Neural cell (in vitro differentiated cells): ENCODE measurements at regions not wholly inside any gene's neighbourhood (a gene's known extent, or its start where the extent isn't known, plus 50 kb on each side); places are given as distances from the start of the nearest gene placed in this dataset.

Experiments used
- H2AFZ ChIP-seq: fragments of 200-600, 300-800 bp; sonication (generic), shearing (Covaris generic); 2 replicates; pipeline ENCODE4 v1.6.0; 2014; ENCODE audit warnings: low read depth, mild to moderate bottlenecking, antibody characterized with exemption, low read length, moderate library complexity
- H3F3A ChIP-seq: fragments of 200-600 bp; shearing (Covaris generic); 2 replicates; pipeline ENCODE4 v1.6.1; 2016; ENCODE audit warnings: mild to moderate bottlenecking, moderate library complexity, mixed read lengths, antibody characterized with exemption, low read length; ENCODE audit not compliant: insufficient read depth, poor library complexity, severe bottlenecking
- H3K27ac ChIP-seq: fragments of 200-600, 300-800 bp; sonication (generic), shearing (Covaris generic); 2 replicates; pipeline ENCODE4 v1.5.1; 2014; ENCODE audit warnings: mild to moderate bottlenecking, low read length, moderate library complexity
- H3K27me3 ChIP-seq: fragments of 300-800, 200-600 bp; sonication (generic), shearing (Covaris generic); 2 replicates; pipeline ENCODE4 v1.6.0; 2014; ENCODE audit warnings: mild to moderate bottlenecking, low read depth, low read length, moderate library complexity; ENCODE audit not compliant: insufficient read depth
- H3K36me3 ChIP-seq: fragments of 300-800, 200-600 bp; sonication (generic), shearing (Covaris generic); 2 replicates; pipeline ENCODE4 v1.5.1; 2014; ENCODE audit warnings: mild to moderate bottlenecking, antibody characterized with exemption, low read length, moderate library complexity; ENCODE audit not compliant: insufficient read depth
- H3K4me2 ChIP-seq: fragments of 300-800, 200-600 bp; sonication (generic), shearing (Covaris generic); 2 replicates; pipeline ENCODE4 v1.6.0; 2014; ENCODE audit warnings: mild to moderate bottlenecking, low read length
- H3K4me3 ChIP-seq: fragments of 300-800, 200-600 bp; sonication (generic), shearing (Covaris generic); 2 replicates; pipeline ENCODE4 v1.5.1; 2014; ENCODE audit warnings: mild to moderate bottlenecking, low read length, moderate library complexity
- H3K79me2 ChIP-seq: fragments of 200-600 bp; shearing (Covaris generic); replicated peaks from 2 replicates; pipeline ENCODE4 v1.6.0; 2014; ENCODE audit warnings: mild to moderate bottlenecking, low read length, moderate library complexity; ENCODE audit not compliant: insufficient read depth
- H3K9ac ChIP-seq: fragments of 300-800, 200-600 bp; sonication (generic), shearing (Covaris generic); 2 replicates; pipeline ENCODE4 v1.6.1; 2016; ENCODE audit warnings: mild to moderate bottlenecking, low read length, mixed read lengths
- H3K9me2 ChIP-seq: fragments of 200-600 bp; shearing (Covaris generic); 2 replicates; pipeline ENCODE4 v1.6.1; 2016; ENCODE audit warnings: mild to moderate bottlenecking, low read length, mixed read lengths; ENCODE audit not compliant: insufficient read depth
- H3K9me3 ChIP-seq: fragments of 200-600, 300-800 bp; sonication (generic), shearing (Covaris generic); 2 replicates; pipeline ENCODE4 v1.6.1; 2016; ENCODE audit warnings: mild to moderate bottlenecking, mixed run types, low read length, moderate library complexity, mixed read lengths
- H4K20me1 ChIP-seq: fragments of 200-600 bp; shearing (Covaris generic); 2 replicates; pipeline ENCODE4 v1.6.1; 2016; ENCODE audit warnings: mild to moderate bottlenecking, mixed run types; ENCODE audit not compliant: insufficient read depth
- CTCF ChIP-seq: fragments of 450-650 bp; IDR thresholded peaks from 2 replicates; pipeline ENCODE4 v1.5.1; 2014; ENCODE audit warnings: antibody characterized with exemption, mild to moderate bottlenecking, moderate library complexity; ENCODE audit not compliant: poor library complexity, severe bottlenecking
- EP300 ChIP-seq: fragments of 450-650 bp; conservative IDR thresholded peaks from 2 replicates; pipeline ENCODE4 v1.6.1; 2014; ENCODE audit warnings: antibody characterized with exemption, mild to moderate bottlenecking, moderate library complexity; ENCODE audit not compliant: poor library complexity, severe bottlenecking
- EZH2 ChIP-seq: fragments of 200-600, 300-800 bp; shearing (Covaris generic), sonication (generic); IDR thresholded peaks from 2 replicates; pipeline ENCODE4 v1.6.1; 2014; ENCODE audit warnings: antibody characterized with exemption, low read length, borderline replicate concordance, mild to moderate bottlenecking; ENCODE audit not compliant: insufficient read depth, poor library complexity, severe bottlenecking
- MXI1 ChIP-seq: fragments of 450-650 bp; conservative IDR thresholded peaks from 2 replicates; pipeline ENCODE4 v1.6.1; 2014; ENCODE audit warnings: antibody characterized with exemption, mild to moderate bottlenecking; ENCODE audit not compliant: poor library complexity, severe bottlenecking
- POLR2AphosphoS5 ChIP-seq: IDR thresholded peaks from 2 replicates; pipeline ENCODE4 v1.6.1; 2012
- RAD21 ChIP-seq: fragments of 450-650 bp; conservative IDR thresholded peaks from 2 replicates; pipeline ENCODE4 v1.6.1; 2014; ENCODE audit warnings: antibody characterized with exemption, mild to moderate bottlenecking, moderate library complexity
- SMC3 ChIP-seq: fragments of 450-650 bp; conservative IDR thresholded peaks from 2 replicates; pipeline ENCODE4 v1.6.1; 2014; ENCODE audit warnings: antibody characterized with exemption, mild to moderate bottlenecking, moderate library complexity; ENCODE audit not compliant: poor library complexity
- TAF1 ChIP-seq: IDR thresholded peaks from 2 replicates; pipeline ENCODE4 v1.6.1; 2012; ENCODE audit warnings: low read depth
- TF ChIP-seq, protein P1 (sequence below): IDR thresholded peaks from 2 replicates; pipeline ENCODE4 v1.6.1; 2012; ENCODE audit warnings: borderline replicate concordance

GRCh38 chr9:38338342-38339018 is 54.0 kb upstream of the ALDH1B1 start:
- Histone ChIP-seq H3K9ac (no peak overlapping the region), H2AFZ (no peak overlapping the region), H3K4me2 (no peak overlapping the region), H3F3A (no peaks in the 10 kb centered on the region), H3K27me3 (no peaks in the 10 kb centered on the region), H3K27ac (no peak overlapping the region), H3K9me2 (no peaks in the 10 kb centered on the region), H3K4me3 (no peak overlapping the region), H3K36me3 (no peaks in the 10 kb centered on the region), H3K9me3 (no peaks in the 10 kb centered on the region), H4K20me1 (no peaks in the 10 kb centered on the region), H3K79me2 (no peaks in the 10 kb centered on the region)
- TF ChIP-seq EP300: no peak
- TF ChIP-seq SMC3: no peak
- TF ChIP-seq RAD21: no peak
- no peak for TF ChIP-seq TAF1
- TF ChIP-seq EZH2: no peak
- TF ChIP-seq, protein P1, sequence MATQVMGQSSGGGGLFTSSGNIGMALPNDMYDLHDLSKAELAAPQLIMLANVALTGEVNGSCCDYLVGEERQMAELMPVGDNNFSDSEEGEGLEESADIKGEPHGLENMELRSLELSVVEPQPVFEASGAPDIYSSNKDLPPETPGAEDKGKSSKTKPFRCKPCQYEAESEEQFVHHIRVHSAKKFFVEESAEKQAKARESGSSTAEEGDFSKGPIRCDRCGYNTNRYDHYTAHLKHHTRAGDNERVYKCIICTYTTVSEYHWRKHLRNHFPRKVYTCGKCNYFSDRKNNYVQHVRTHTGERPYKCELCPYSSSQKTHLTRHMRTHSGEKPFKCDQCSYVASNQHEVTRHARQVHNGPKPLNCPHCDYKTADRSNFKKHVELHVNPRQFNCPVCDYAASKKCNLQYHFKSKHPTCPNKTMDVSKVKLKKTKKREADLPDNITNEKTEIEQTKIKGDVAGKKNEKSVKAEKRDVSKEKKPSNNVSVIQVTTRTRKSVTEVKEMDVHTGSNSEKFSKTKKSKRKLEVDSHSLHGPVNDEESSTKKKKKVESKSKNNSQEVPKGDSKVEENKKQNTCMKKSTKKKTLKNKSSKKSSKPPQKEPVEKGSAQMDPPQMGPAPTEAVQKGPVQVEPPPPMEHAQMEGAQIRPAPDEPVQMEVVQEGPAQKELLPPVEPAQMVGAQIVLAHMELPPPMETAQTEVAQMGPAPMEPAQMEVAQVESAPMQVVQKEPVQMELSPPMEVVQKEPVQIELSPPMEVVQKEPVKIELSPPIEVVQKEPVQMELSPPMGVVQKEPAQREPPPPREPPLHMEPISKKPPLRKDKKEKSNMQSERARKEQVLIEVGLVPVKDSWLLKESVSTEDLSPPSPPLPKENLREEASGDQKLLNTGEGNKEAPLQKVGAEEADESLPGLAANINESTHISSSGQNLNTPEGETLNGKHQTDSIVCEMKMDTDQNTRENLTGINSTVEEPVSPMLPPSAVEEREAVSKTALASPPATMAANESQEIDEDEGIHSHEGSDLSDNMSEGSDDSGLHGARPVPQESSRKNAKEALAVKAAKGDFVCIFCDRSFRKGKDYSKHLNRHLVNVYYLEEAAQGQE: no peak
- TF ChIP-seq POLR2AphosphoS5: no peak

DNA sequence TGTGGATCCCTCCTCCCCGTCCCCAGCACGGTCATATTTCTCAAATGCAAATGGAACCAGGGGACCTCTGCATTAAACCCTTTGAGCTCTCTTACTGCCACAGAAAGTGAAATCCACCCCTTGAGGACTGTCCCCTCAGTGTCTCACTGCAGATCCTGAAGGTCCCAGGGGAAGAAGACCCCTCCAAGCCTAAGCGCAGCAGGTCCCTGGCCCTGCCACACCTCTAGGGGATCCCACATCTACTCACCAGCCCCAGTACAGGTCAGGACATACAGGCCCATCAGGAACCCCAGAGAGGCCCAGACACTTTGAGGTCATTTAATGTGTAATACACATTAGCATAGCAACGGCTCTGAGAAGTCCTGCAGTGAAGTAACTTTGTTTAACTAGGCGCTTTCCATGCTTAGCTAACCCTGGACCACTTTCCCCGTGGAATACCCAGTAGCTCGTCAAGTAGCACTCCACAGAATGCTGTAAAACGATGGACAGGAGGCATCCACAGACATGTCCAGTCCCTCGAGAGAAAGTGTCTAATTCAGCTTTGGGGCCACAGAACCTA is 54.7 kb upstream of the ALDH1B1 start:
- TF ChIP-seq EP300 (no peak), POLR2AphosphoS5 (no peak), RAD21 (no peak), CTCF (no peak), SMC3 (no peak), EZH2 (no peak), TAF1 (no peak), MXI1 (no peak)
- TF ChIP-seq, protein P1: no peak
- Histone ChIP-seq H3K79me2 (no peaks in the 10 kb centered on the region), H3K4me3 (no peak overlapping the region), H3K27me3 (no peaks in the 10 kb centered on the region), H3K4me2 (no peak overlapping the region), H3K9me3 (no peaks in the 10 kb centered on the region), H4K20me1 (no peaks in the 10 kb centered on the region), H3K9me2 (no peaks in the 10 kb centered on the region), H3F3A (no peaks in the 10 kb centered on the region), H3K36me3 (no peaks in the 10 kb centered on the region), H3K9ac (no peak overlapping the region), H3K27ac (no peak overlapping the region), H2AFZ (no peak overlapping the region)
